Spleen (tissue), 11 donors: ENCODE measurements at regions not wholly inside any gene's neighbourhood (a gene's known extent, or its start where the extent isn't known, plus 50 kb on each side); places are given as distances from the start of the nearest gene placed in this dataset.

Experiments
- DNase-seq: peaks from one replicate; pipeline ENCODE4 v3.0.0-alpha.2; 2020
- H3K27ac ChIP-seq, 8 donors: fragments of 200-600 bp; sonication (generic) in 7 of 8; 1 replicate in 4 of 8; 2 replicates in 4 of 8; pipeline versions ENCODE4 v1.5.0 to v1.8.0; 2016 to 2021; ENCODE audit warnings: inconsistent platforms in 4 of 8, mild to moderate bottlenecking in 4 of 8, moderate library complexity in 1 of 8
- H3K27me3 ChIP-seq, 7 donors: fragments of 200-600 bp; sonication (generic) in 6 of 7; replicated peaks in 1 of 7; 1 replicate in 4 of 7; 2 replicates in 3 of 7; pipeline versions ENCODE4 v1.5.0 to v1.8.0; 2016 to 2021; ENCODE audit warnings: inconsistent platforms in 3 of 7, mild to moderate bottlenecking in 1 of 7
- H3K36me3 ChIP-seq, 6 donors: fragments of 200-600 bp; sonication (generic) in 5 of 6; 1 replicate in 4 of 6; 2 replicates in 2 of 6; pipeline versions ENCODE4 v1.5.0 to v1.8.0; 2016 to 2021; ENCODE audit warnings: inconsistent platforms in 2 of 6
- H3K4me1 ChIP-seq, 6 donors: fragments of 200-600 bp; sonication (generic) in 5 of 6; 1 replicate in 3 of 6; 2 replicates in 3 of 6; pipeline versions ENCODE4 v1.5.0 to v1.8.0; 2016 to 2021; ENCODE audit warnings: inconsistent platforms in 3 of 6
- H3K4me3 ChIP-seq, 8 donors: fragments of 200-600 bp; sonication (generic) in 7 of 8; 1 replicate in 4 of 8; 2 replicates in 4 of 8; pipeline versions ENCODE4 v1.5.0 to v1.8.0; 2016 to 2021; ENCODE audit warnings: inconsistent platforms in 4 of 8, mild to moderate bottlenecking in 4 of 8, moderate library complexity in 2 of 8
- H3K9me3 ChIP-seq, 8 donors: fragments of 200-600 bp; sonication (generic) in 7 of 8; 1 replicate in 4 of 8; 2 replicates in 4 of 8; pipeline versions ENCODE4 v1.5.0 to v1.8.0; 2016 to 2021; ENCODE audit warnings: inconsistent platforms in 4 of 8
- POLR2A ChIP-seq, 3 donors: fragments of 450-650 bp; IDR thresholded peaks; one replicate each; pipeline ENCODE4 v1.5.1; 2017; ENCODE audit warnings: antibody characterized with exemption in 3 of 3, mild to moderate bottlenecking in 1 of 3
- POLR2AphosphoS5 ChIP-seq, 3 donors: sonication (generic); formaldehyde crosslinking; IDR thresholded peaks; one replicate each; pipeline ENCODE4 v1.5.1; 2017; ENCODE audit warnings: antibody characterized with exemption in 3 of 3
- WGBS, 5 donors: extraction: QIAGEN DNeasy Blood & Tissue Kit in 3 of 5; methylation state at CpG; one replicate each; pipeline versions ENCODE4 v1.1.5 to v1.1.7; 2013 to 2018; 5-methylcytosine and 5-hydroxymethylcytosine counted together
- intact Hi-C: fragments of 100-400 bp; cut with DNase I; formaldehyde crosslinking; loops from one replicate; pipeline ENCODE4 v1.15.0; 2023; ENCODE audit warnings: low total_unique reads
- TF ChIP-seq, protein P1 (sequence below), 11 experiments: fragments of 200-600 bp in 7 of 11; fragments of 450-650 bp in 4 of 11; sonication (generic) in 4 of 11; IDR thresholded peaks in 8 of 11; conservative IDR thresholded peaks in 3 of 11; 1 replicate in 7 of 11; 2 replicates in 4 of 11; pipeline versions ENCODE4 v1.4.0 to v1.8.0; 2016 to 2021; ENCODE audit warnings: antibody characterized with exemption in 11 of 11, inconsistent platforms in 4 of 11, mild to moderate bottlenecking in 1 of 11
- donor health status: healthy with polysubstance abuse.
- donor health status: DM: no; HTN: no; CAD: no; lungs with moderate emphysema.
- donor health status: DM: no; HTN: no; CAD: no.
- donor health status: Bipolar disorder and iron deficiency.
- donor health status: healthy.
- donor health status: DM: no; HTN: no; CAD: no.
- donor health status: DM: yes; HTN: yes; CAD: no.

DNA sequence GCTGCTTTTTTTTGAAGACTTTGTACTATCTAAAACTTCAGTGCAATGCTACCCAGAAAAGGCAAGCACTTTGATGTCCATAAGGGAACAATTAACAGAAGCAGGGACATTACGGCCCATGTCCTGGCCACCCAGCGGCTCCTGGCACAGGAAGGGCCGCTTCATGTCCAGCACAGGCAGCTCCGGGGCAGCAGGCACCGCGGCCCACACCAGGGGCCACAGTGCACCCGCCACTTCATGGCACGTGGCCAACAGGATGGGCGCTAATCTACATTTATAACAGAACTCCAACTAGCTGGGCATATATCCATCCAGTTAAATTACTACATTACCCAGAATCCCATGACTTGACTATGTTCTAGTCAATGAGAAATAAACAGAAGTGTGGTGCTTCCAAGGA is 198.2 kb upstream of the ID4 start:
- Histone ChIP-seq H3K27me3 (no peaks in the 10 kb centered on the region), H3K27ac (no peak overlapping the region), H3K4me1 (no peaks in the 10 kb centered on the region), H3K9me3 (peaks cover 0 to 16% (median 11%) of the 10 kb centered on the region in 8 donors), H3K4me3 (no peak overlapping the region), H3K36me3 (no peaks in the 10 kb centered on the region)
- DNase-seq, result no peak
- WGBS, 5 donors, result 84 to 98% (median 94%) methylated on average over 8 to 9 of the region's 9 CpGs
- intact Hi-C loops, result no loop called here
- TF ChIP-seq, protein P1, sequence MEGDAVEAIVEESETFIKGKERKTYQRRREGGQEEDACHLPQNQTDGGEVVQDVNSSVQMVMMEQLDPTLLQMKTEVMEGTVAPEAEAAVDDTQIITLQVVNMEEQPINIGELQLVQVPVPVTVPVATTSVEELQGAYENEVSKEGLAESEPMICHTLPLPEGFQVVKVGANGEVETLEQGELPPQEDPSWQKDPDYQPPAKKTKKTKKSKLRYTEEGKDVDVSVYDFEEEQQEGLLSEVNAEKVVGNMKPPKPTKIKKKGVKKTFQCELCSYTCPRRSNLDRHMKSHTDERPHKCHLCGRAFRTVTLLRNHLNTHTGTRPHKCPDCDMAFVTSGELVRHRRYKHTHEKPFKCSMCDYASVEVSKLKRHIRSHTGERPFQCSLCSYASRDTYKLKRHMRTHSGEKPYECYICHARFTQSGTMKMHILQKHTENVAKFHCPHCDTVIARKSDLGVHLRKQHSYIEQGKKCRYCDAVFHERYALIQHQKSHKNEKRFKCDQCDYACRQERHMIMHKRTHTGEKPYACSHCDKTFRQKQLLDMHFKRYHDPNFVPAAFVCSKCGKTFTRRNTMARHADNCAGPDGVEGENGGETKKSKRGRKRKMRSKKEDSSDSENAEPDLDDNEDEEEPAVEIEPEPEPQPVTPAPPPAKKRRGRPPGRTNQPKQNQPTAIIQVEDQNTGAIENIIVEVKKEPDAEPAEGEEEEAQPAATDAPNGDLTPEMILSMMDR (IDR thresholded peaks at IDR 0.05 in 8 of 11, conservative IDR thresholded peaks at IDR 0.05 in 3 of 11), result no peak
- TF ChIP-seq POLR2A (IDR thresholded peaks at IDR 0.05), result no peak
- no peak for TF ChIP-seq POLR2AphosphoS5 (IDR thresholded peaks at IDR 0.05)

DNA sequence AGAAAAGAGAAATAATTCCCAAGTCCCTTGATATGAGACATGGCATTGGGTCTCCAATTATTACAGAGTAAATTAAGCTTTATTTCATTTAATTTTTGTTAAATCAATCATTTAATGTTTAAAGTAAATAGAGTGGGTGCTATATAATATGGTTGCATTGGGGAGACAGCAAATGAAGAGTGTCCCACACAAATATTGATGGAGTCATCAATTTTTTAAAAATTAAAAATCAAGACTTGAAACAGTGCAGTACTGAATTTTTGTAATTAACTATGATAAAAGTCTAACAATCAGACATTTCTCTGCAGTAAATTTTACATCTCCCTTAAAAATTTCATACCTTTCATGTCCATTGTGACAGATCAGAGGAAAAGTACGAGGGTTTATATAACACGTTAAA is 193.9 kb upstream of the ID4 start:
- intact Hi-C loops, result no loop called here
- whole genome bisulfite sequencing, 5 donors, result 54 to 95% (median 84%) methylated on average over 2 of the region's 2 CpGs
- Histone ChIP-seq H3K36me3 (no peaks in the 10 kb centered on the region), H3K27me3 (no peaks in the 10 kb centered on the region), H3K4me1 (no peaks in the 10 kb centered on the region), H3K9me3 (peaks cover 0 to 11% (median 7%) of the 10 kb centered on the region in 8 donors), H3K4me3 (no peak overlapping the region), H3K27ac (no peak overlapping the region)
- TF ChIP-seq, protein P1 (IDR thresholded peaks at IDR 0.05 in 8 of 11, conservative IDR thresholded peaks at IDR 0.05 in 3 of 11), result no peak
- TF ChIP-seq POLR2A (IDR thresholded peaks at IDR 0.05) (no peak), POLR2AphosphoS5 (IDR thresholded peaks at IDR 0.05) (no peak)
- DNase-seq, result no peak

DNA sequence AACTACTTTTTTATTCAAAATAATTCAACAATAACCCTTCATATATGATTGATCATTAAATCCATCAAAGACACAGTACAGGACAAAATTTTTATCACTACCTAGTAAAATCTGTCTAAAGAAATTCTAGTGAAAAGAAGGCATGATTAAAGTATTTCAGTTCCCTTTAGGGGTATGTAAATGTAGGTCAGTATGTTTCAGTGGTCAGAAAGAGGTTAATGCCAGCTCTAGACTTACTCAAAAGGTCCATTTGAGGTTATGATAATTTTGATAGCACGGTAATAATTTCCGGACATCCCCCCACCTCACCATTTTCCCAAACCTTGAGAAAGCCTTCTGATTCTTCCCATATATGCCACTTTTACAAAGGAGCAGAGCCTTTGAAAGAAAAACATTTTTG is 193.5 kb upstream of the ID4 start:
- Histone ChIP-seq H3K27me3 (no peaks in the 10 kb centered on the region), H3K27ac (no peak overlapping the region), H3K9me3 (peaks cover 0 to 7% (median 3%) of the 10 kb centered on the region in 8 donors), H3K36me3 (no peaks in the 10 kb centered on the region), H3K4me1 (no peaks in the 10 kb centered on the region), H3K4me3 (no peak overlapping the region)
- DNase-seq, result no peak
- TF ChIP-seq, protein P1 (IDR thresholded peaks at IDR 0.05 in 8 of 11, conservative IDR thresholded peaks at IDR 0.05 in 3 of 11), result no peak
- TF ChIP-seq POLR2A (IDR thresholded peaks at IDR 0.05) (no peak), POLR2AphosphoS5 (IDR thresholded peaks at IDR 0.05) (no peak)
- 83 to 95% (median 87%) methylated on average over 2 of the region's 2 CpGs for WGBS, 5 donors
- intact Hi-C loops, result no loop called here

DNA sequence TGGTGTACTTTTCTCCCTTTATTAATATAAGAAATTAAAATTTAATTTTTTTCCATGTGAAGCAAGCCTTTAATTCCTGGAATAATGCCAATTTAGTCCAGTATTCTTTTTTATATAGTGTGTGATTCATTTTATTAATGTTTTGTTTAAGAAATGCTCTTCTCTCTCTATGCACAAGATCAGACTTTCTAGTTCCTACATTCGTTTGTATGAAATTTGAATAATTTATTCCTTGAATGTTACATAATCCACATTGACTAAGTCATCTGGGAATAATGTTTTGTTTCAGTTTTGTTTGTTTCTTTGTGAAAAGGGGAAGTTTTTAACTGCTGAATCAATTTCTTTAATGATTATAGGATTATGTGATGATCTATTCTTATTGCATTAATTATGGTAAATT is 181.4 kb upstream of the ID4 start:
- no peak overlapping the region for H3K4me3 ChIP-seq
- intact Hi-C loops, result no loop called here
- no peak overlapping the region for H3K27ac ChIP-seq

More for the DNA sequence above, 181.4 kb upstream of the ID4 start:
- Histone ChIP-seq H3K27me3 (no peaks in the 10 kb centered on the region), H3K36me3 (no peaks in the 10 kb centered on the region), H3K4me1 (no peaks in the 10 kb centered on the region), H3K9me3 (peaks cover 0 to 9% (median 0%) of the 10 kb centered on the region in 8 donors)
- no peak for DNase-seq
- 39 to 69% (median 56%) methylated on average over 1 of the region's 1 CpG for WGBS, 5 donors
- TF ChIP-seq POLR2AphosphoS5 (IDR thresholded peaks at IDR 0.05), result no peak
- TF ChIP-seq POLR2A (IDR thresholded peaks at IDR 0.05), result no peak
- TF ChIP-seq, protein P1 (IDR thresholded peaks at IDR 0.05 in 8 of 11, conservative IDR thresholded peaks at IDR 0.05 in 3 of 11), result no peak
